Caki2 (cell line): ENCODE measurements at regions not wholly inside any gene's neighbourhood (a gene's known extent, or its start where the extent isn't known, plus 50 kb on each side); places are given as distances from the start of the nearest gene placed in this dataset.
A peak's percentile ranks its signal among the peaks of the same experiment; 100 is the strongest.
"Not testable (repeated sequence)": the region's sequence is repeated elsewhere in the genome, so short reads cannot be mapped to it uniquely, and the experiment has no call there.

Experiments used
- DNase-seq: peaks from one replicate; pipeline ENCODE4 v3.0.0-alpha.2; 2015; ENCODE audit warnings: low read depth
- in situ Hi-C: cut with HindIII; loops from 2 replicates; pipeline ENCODE4 v1.10.0; 2016; ENCODE audit warnings: low sequenced_read_pairs, low pct_unique_long_range_greater_than_20kb, mixed read lengths

GRCh38 chr17:65297384-65297783, 160.2 kb downstream of the RGS9 start:
- no peak for DNase-seq
- in situ Hi-C loops, result no loop called here

- peak; percentile 37 for DNase-seq
- in situ Hi-C loops, result no loop called here
These were observed 157.1 kb downstream of the RGS9 start for GRCh38 chr17:65294181-65294719.

- DNase-seq, result no peak
- in situ Hi-C loops, result no loop called here
These were observed 156.5 kb downstream of the RGS9 start for GRCh38 chr17:65293584-65294180.

- DNase-seq, result no peak
- in situ Hi-C loops, result no loop called here
These were observed 155.3 kb downstream of the RGS9 start for GRCh38 chr17:65292430-65292829.

- in situ Hi-C loops, DNase-seq: not testable (repeated sequence)
These were observed 154.1 kb downstream of the RGS9 start for GRCh38 chr17:65291301-65291700.

GRCh38 chr17:65290616-65291015, 153.4 kb downstream of the RGS9 start:
- in situ Hi-C loops, result no loop called here
- no peak for DNase-seq

- in situ Hi-C loops, result no loop called here
- no peak for DNase-seq
These were observed 152.9 kb downstream of the RGS9 start for GRCh38 chr17:65290056-65290455.

GRCh38 chr17:65287040-65287439, 149.9 kb downstream of the RGS9 start:
- DNase-seq, result peak; percentile 12
- in situ Hi-C loops, result no loop called here

- in situ Hi-C loops, result no loop called here
- no peak for DNase-seq
These were observed 146.5 kb downstream of the RGS9 start for GRCh38 chr17:65283704-65284103.

- no peak for DNase-seq
- in situ Hi-C loops, result no loop called here
These were observed 142.3 kb downstream of the RGS9 start for GRCh38 chr17:65279456-65279855.

GRCh38 chr17:65278820-65279184, 141.6 kb downstream of the RGS9 start:
- DNase-seq, result no peak
- in situ Hi-C loops, result no loop called here

- peak; percentile 20 for DNase-seq
- in situ Hi-C loops, result no loop called here
These were observed 141.1 kb downstream of the RGS9 start for GRCh38 chr17:65278050-65278819.

- DNase-seq, result no peak
- in situ Hi-C loops, result no loop called here
These were observed 140.4 kb downstream of the RGS9 start for GRCh38 chr17:65277576-65277975.
